GM10248 (cell line): ENCODE measurements at regions not wholly inside any gene's neighbourhood (a gene's known extent, or its start where the extent isn't known, plus 50 kb on each side); places are given as distances from the start of the nearest gene placed in this dataset.
A peak's percentile ranks its signal among the peaks of the same experiment; 100 is the strongest.

Experiments used
- CTCF ChIA-PET: fragments of 300-600 bp; sonication (Branson Sonifier 250); formaldehyde crosslinking; extraction: SDS; loops from one replicate; lab custom pipeline; 2021; ENCODE audit warnings: antibody characterized with exemption; lab: Yijun Ruan, JAX
- POLR2A ChIA-PET: fragments of 350-650 bp; sonication (Branson Sonifier 250); formaldehyde crosslinking; extraction: SDS; loops from one replicate; lab custom pipeline; 2020; ENCODE audit warnings: antibody characterized with exemption; lab: Yijun Ruan, JAX
- DNase-seq: peaks from one replicate; pipeline ENCODE4 v3.0.0; 2012; ENCODE audit errors: extremely low spot score
- CTCF ChIP-seq: IDR thresholded peaks from 2 replicates; pipeline ENCODE4 v1.5.1; 2012; ENCODE audit warnings: mild to moderate bottlenecking, low read depth; ENCODE audit errors: extremely low read depth, missing control alignments, control extremely low read depth

GRCh38 chr4:138413273-138413672 is 171.1 kb upstream of the SLC7A11 start:
- no peak for DNase-seq
- no peak for TF ChIP-seq CTCF
- ChIA-PET CTCF (interaction anchor here (0.7 to 1.8 kb wide), 3 partner anchors 8 to 29 kb away, joined by 3 to 6 read pairs (median 3); no protein-coding TSS in a partner anchor), POLR2A (no interaction called here)

GRCh38 chr4:138412847-138413246 is 170.7 kb upstream of the SLC7A11 start:
- ChIA-PET CTCF (interaction anchor here (0.7 to 1.2 kb wide), 2 partner anchors 9 to 13 kb away, joined by 3 read pairs; no protein-coding TSS in a partner anchor), POLR2A (no interaction called here)
- TF ChIP-seq CTCF: no peak
- DNase-seq: no peak

- CTCF ChIA-PET: no interaction called here
Observed at GRCh38 chr4:138410266-138410665, 168.1 kb upstream of the SLC7A11 start.

GRCh38 chr4:138409670-138410069 is 167.5 kb upstream of the SLC7A11 start:
- DNase-seq: peak; percentile 22
- no peak for TF ChIP-seq CTCF
- ChIA-PET CTCF (no interaction called here), POLR2A (no interaction called here)

More at GRCh38 chr4:138410266-138410665, 168.1 kb upstream of the SLC7A11 start:
- POLR2A ChIA-PET: no interaction called here
- DNase-seq: no peak
- no peak for TF ChIP-seq CTCF

GRCh38 chr4:138408758-138409157 is 166.6 kb upstream of the SLC7A11 start:
- no peak for TF ChIP-seq CTCF

GRCh38 chr4:138407329-138407728 is 165.2 kb upstream of the SLC7A11 start:
- no peak for TF ChIP-seq CTCF
- CTCF ChIA-PET: interaction anchor here (1.3 to 1.4 kb wide), 2 partner anchors 8 to 14 kb away, joined by 4 read pairs; no protein-coding TSS in a partner anchor
- POLR2A ChIA-PET: no interaction called here
- no peak for DNase-seq

More at GRCh38 chr4:138408758-138409157, 166.6 kb upstream of the SLC7A11 start:
- POLR2A ChIA-PET: no interaction called here
- CTCF ChIA-PET: no interaction called here
- no peak for DNase-seq

- no peak for TF ChIP-seq CTCF
- POLR2A ChIA-PET: no interaction called here
- CTCF ChIA-PET: interaction anchor here (1.3 to 1.4 kb wide), 2 partner anchors 8 to 14 kb away, joined by 4 read pairs; no protein-coding TSS in a partner anchor
- DNase-seq: no peak
Observed at GRCh38 chr4:138406876-138407275, 164.7 kb upstream of the SLC7A11 start.
